ENCODE measurements at regions not wholly inside any gene's neighbourhood (a gene's known extent, or its start where the extent isn't known, plus 50 kb on each side); places are given as distances from the start of the nearest gene placed in this dataset.

DNA sequence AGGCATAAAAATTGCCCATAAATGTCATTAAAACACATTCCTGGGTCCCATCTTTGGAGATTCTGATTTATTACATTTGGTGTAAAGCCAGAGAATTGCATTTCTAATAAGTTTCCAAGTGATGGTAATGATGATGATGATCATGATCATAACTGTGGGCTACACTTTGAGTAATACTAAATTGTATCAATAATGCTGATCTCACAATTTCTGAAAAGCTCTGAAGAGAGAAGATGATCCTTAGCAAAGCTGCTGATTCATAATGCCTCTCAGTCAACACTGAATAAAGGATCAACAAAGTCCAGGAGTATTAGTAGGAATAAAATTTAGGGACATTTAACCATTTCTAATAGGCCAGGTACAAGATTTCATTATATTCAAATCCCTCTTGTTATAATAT, 434.5 kb downstream of the CAAP1 start:
- TF ChIP-seq, protein P1, sequence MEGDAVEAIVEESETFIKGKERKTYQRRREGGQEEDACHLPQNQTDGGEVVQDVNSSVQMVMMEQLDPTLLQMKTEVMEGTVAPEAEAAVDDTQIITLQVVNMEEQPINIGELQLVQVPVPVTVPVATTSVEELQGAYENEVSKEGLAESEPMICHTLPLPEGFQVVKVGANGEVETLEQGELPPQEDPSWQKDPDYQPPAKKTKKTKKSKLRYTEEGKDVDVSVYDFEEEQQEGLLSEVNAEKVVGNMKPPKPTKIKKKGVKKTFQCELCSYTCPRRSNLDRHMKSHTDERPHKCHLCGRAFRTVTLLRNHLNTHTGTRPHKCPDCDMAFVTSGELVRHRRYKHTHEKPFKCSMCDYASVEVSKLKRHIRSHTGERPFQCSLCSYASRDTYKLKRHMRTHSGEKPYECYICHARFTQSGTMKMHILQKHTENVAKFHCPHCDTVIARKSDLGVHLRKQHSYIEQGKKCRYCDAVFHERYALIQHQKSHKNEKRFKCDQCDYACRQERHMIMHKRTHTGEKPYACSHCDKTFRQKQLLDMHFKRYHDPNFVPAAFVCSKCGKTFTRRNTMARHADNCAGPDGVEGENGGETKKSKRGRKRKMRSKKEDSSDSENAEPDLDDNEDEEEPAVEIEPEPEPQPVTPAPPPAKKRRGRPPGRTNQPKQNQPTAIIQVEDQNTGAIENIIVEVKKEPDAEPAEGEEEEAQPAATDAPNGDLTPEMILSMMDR (IDR thresholded peaks at IDR 0.05; ENCODE audit: insufficient read depth, low read length, poor library complexity, severe bottlenecking), result no peak
- no peak for DNase-seq (ENCODE audit: low read depth)

GRCh38 chr9:26457151-26457550, 435.5 kb downstream of the CAAP1 start:
- TF ChIP-seq, protein P1 (IDR thresholded peaks at IDR 0.05; ENCODE audit: insufficient read depth, low read length, poor library complexity, severe bottlenecking), result no peak
- Histone ChIP-seq H3K36me3 (ENCODE audit: control insufficient read depth, insufficient read depth, low read length) (no peaks in the 10 kb centered on the region), H3K4me3 (ENCODE audit: low read depth, low read length) (no peak overlapping the region), H3K27me3 (ENCODE audit: control insufficient read depth, insufficient read depth, low read length) (no peaks in the 10 kb centered on the region)
- no peak for DNase-seq (ENCODE audit: low read depth)

More for the DNA sequence above, 434.5 kb downstream of the CAAP1 start:
- Histone ChIP-seq H3K4me3 (ENCODE audit: low read depth, low read length) (no peak overlapping the region), H3K36me3 (ENCODE audit: control insufficient read depth, insufficient read depth, low read length) (no peaks in the 10 kb centered on the region), H3K27me3 (ENCODE audit: control insufficient read depth, insufficient read depth, low read length) (no peaks in the 10 kb centered on the region)

DNA sequence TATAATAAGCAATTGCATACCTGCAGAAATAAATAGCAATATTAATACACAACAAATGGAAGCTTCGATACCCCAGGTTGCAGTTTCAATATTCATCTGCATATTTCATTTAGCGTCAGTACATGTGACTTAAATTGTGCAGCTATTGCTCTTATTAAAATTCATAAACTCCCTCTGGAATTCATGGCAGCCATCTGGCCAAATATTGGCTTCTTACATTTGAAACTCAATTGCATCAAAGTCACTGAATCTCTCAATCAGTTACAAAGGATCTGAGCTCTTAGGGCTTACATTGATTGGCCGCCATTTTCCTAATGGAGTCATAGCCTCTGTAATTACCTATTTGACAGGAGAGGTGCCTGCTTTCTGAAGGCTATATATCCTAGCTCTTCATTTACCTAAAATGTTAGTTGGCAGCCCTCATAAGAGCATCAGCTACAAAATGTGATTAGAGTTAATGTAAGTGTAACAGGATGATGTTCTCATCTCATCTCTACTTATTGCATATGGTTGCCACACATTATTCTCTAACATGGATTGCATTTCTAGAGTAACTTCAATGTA, 453.5 kb downstream of the CAAP1 start:
- Histone ChIP-seq H3K4me3 (ENCODE audit: low read depth, low read length) (no peak overlapping the region), H3K27me3 (ENCODE audit: control insufficient read depth, insufficient read depth, low read length) (no peaks in the 10 kb centered on the region), H3K36me3 (ENCODE audit: control insufficient read depth, insufficient read depth, low read length) (no peaks in the 10 kb centered on the region)
- TF ChIP-seq, protein P1 (IDR thresholded peaks at IDR 0.05; ENCODE audit: insufficient read depth, low read length, poor library complexity, severe bottlenecking), result no peak
- no peak for DNase-seq (ENCODE audit: low read depth)

GRCh38 chr9:26437056-26437711, 455.4 kb downstream of the CAAP1 start:
- H3K4me3 ChIP-seq (ENCODE audit: low read depth, low read length), result no peak overlapping the region
- no peak for DNase-seq (ENCODE audit: low read depth)
- TF ChIP-seq, protein P1 (IDR thresholded peaks at IDR 0.05; ENCODE audit: insufficient read depth, low read length, poor library complexity, severe bottlenecking), result no peak
- H3K36me3 ChIP-seq (ENCODE audit: control insufficient read depth, insufficient read depth, low read length), result no peaks in the 10 kb centered on the region
- H3K27me3 ChIP-seq (ENCODE audit: control insufficient read depth, insufficient read depth, low read length), result no peaks in the 10 kb centered on the region

DNA sequence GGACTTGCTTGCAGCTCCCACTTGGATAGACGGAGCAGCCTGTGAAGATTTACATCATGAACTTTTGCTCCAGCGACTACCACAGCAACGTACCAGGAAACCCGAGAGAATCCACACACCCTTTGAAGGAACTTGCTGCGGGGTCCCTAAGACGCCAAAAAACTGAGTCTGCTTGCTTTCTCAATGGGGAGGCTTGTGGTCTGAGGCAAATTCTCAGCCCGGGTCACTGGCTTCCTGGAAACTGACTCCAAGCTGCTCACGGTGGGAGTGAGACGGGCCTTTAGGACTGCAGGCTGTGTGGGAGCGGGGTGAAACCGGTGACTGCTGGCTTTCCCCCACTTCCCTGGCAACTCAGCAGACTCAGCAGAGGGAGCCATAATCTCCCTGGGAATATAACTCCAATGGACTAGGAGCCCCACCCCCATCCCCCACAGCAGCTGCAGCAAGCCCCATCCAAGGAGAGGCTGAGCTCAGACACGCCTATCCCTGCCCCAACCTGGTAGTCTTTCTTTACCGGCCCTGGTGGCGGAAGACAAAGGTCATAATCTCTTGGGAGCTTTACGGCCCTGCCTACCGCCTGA, 466.0 kb downstream of the CAAP1 start:
- DNase-seq (ENCODE audit: low read depth), result no peak
- TF ChIP-seq, protein P1 (IDR thresholded peaks at IDR 0.05; ENCODE audit: insufficient read depth, low read length, poor library complexity, severe bottlenecking), result no peak
- Histone ChIP-seq H3K36me3 (ENCODE audit: control insufficient read depth, insufficient read depth, low read length) (no peaks in the 10 kb centered on the region), H3K27me3 (ENCODE audit: control insufficient read depth, insufficient read depth, low read length) (no peaks in the 10 kb centered on the region), H3K4me3 (ENCODE audit: low read depth, low read length) (no peak overlapping the region)

All from kidney epithelial cell (primary cell).